ENCODE measurements at regions not wholly inside any gene's neighbourhood (a gene's known extent, or its start where the extent isn't known, plus 50 kb on each side); places are given as distances from the start of the nearest gene placed in this dataset.

GRCh38 chr6:97885325-97885724 lies 602.3 kb upstream of the MMS22L start:
- Histone ChIP-seq H3K36me3 (ENCODE audit: control insufficient read depth, insufficient read depth, low read length) (no peaks in the 10 kb centered on the region), H3K4me3 (ENCODE audit: low read depth, low read length) (no peak overlapping the region), H3K4me1 (ENCODE audit: control insufficient read depth, insufficient read depth, low read length) (no peaks in the 10 kb centered on the region), H3K27ac (ENCODE audit: low read depth, low read length) (no peak overlapping the region), H3K9me3 (ENCODE audit: control insufficient read depth, insufficient read depth, low read length) (no peaks in the 10 kb centered on the region), H3K27me3 (ENCODE audit: control insufficient read depth, insufficient read depth, low read length) (no peaks in the 10 kb centered on the region)
- peak in 2 of 6 donors; percentile 9 to 82 for DNase-seq (ENCODE audit: low read depth in 4 of 6, low spot score in 6 of 6)
- WGBS (ENCODE audit: insufficient coverage) = 61% methylated on average over 4 of the region's 7 CpGs

GRCh38 chr6:97885828-97886227 lies 602.8 kb upstream of the MMS22L start:
- H3K9me3 ChIP-seq (ENCODE audit: control insufficient read depth, insufficient read depth, low read length) = no peaks in the 10 kb centered on the region
- 60% methylated on average over 4 of the region's 4 CpGs for WGBS (ENCODE audit: insufficient coverage)
- no peaks in the 10 kb centered on the region for H3K4me1 ChIP-seq (ENCODE audit: control insufficient read depth, insufficient read depth, low read length)
- H3K4me3 ChIP-seq (ENCODE audit: low read depth, low read length) = no peak overlapping the region
- no peak overlapping the region for H3K27ac ChIP-seq (ENCODE audit: low read depth, low read length)
- H3K27me3 ChIP-seq (ENCODE audit: control insufficient read depth, insufficient read depth, low read length) = no peaks in the 10 kb centered on the region
- no peaks in the 10 kb centered on the region for H3K36me3 ChIP-seq (ENCODE audit: control insufficient read depth, insufficient read depth, low read length)
- peak in 2 of 6 donors; percentile 11 to 68 for DNase-seq (ENCODE audit: low read depth in 4 of 6, low spot score in 6 of 6)

GRCh38 chr6:97901531-97901930 lies 618.5 kb upstream of the MMS22L start:
- no peaks in the 10 kb centered on the region for H3K9me3 ChIP-seq (ENCODE audit: control insufficient read depth, insufficient read depth, low read length)
- no peak overlapping the region for H3K4me3 ChIP-seq (ENCODE audit: low read depth, low read length)
- WGBS (ENCODE audit: insufficient coverage) = no CpG with 5 or more reads among the region's 1 CpG
- no peaks in the 10 kb centered on the region for H3K4me1 ChIP-seq (ENCODE audit: control insufficient read depth, insufficient read depth, low read length)
- no peaks in the 10 kb centered on the region for H3K36me3 ChIP-seq (ENCODE audit: control insufficient read depth, insufficient read depth, low read length)
- no peak for DNase-seq (ENCODE audit: low read depth in 4 of 6, low spot score in 6 of 6)
- no peaks in the 10 kb centered on the region for H3K27me3 ChIP-seq (ENCODE audit: control insufficient read depth, insufficient read depth, low read length)
- no peak overlapping the region for H3K27ac ChIP-seq (ENCODE audit: low read depth, low read length)

GRCh38 chr6:97909380-97909779 lies 626.4 kb upstream of the MMS22L start:
- Histone ChIP-seq H3K9me3 (ENCODE audit: control insufficient read depth, insufficient read depth, low read length) (no peaks in the 10 kb centered on the region), H3K27ac (ENCODE audit: low read depth, low read length) (no peak overlapping the region), H3K4me1 (ENCODE audit: control insufficient read depth, insufficient read depth, low read length) (no peaks in the 10 kb centered on the region), H3K36me3 (ENCODE audit: control insufficient read depth, insufficient read depth, low read length) (no peaks in the 10 kb centered on the region), H3K4me3 (ENCODE audit: low read depth, low read length) (no peak overlapping the region), H3K27me3 (ENCODE audit: control insufficient read depth, insufficient read depth, low read length) (no peaks in the 10 kb centered on the region)
- no peak for DNase-seq (ENCODE audit: low read depth in 4 of 6, low spot score in 6 of 6)
- WGBS (ENCODE audit: insufficient coverage) = 81% methylated on average over 4 of the region's 5 CpGs

GRCh38 chr6:97913721-97914120 lies 630.7 kb upstream of the MMS22L start:
- Histone ChIP-seq H3K27me3 (ENCODE audit: control insufficient read depth, insufficient read depth, low read length) (no peaks in the 10 kb centered on the region), H3K4me3 (ENCODE audit: low read depth, low read length) (no peak overlapping the region), H3K9me3 (ENCODE audit: control insufficient read depth, insufficient read depth, low read length) (no peaks in the 10 kb centered on the region), H3K27ac (ENCODE audit: low read depth, low read length) (no peak overlapping the region), H3K4me1 (ENCODE audit: control insufficient read depth, insufficient read depth, low read length) (no peaks in the 10 kb centered on the region), H3K36me3 (ENCODE audit: control insufficient read depth, insufficient read depth, low read length) (no peaks in the 10 kb centered on the region)
- WGBS (ENCODE audit: insufficient coverage) = no CpG with 5 or more reads among the region's 1 CpG
- DNase-seq (ENCODE audit: low read depth in 4 of 6, low spot score in 6 of 6) = no peak

- H3K36me3 ChIP-seq (ENCODE audit: control insufficient read depth, insufficient read depth, low read length) = no peaks in the 10 kb centered on the region
- H3K4me1 ChIP-seq (ENCODE audit: control insufficient read depth, insufficient read depth, low read length) = no peaks in the 10 kb centered on the region
- H3K27me3 ChIP-seq (ENCODE audit: control insufficient read depth, insufficient read depth, low read length) = no peaks in the 10 kb centered on the region
- no CpG with 5 or more reads among the region's 5 CpGs for whole genome bisulfite sequencing (ENCODE audit: insufficient coverage)
- no peak overlapping the region for H3K27ac ChIP-seq (ENCODE audit: low read depth, low read length)
- DNase-seq (ENCODE audit: low read depth in 4 of 6, low spot score in 6 of 6) = peak in 1 of 6 donors; percentile 63
- H3K4me3 ChIP-seq (ENCODE audit: low read depth, low read length) = no peak overlapping the region
- H3K9me3 ChIP-seq (ENCODE audit: control insufficient read depth, insufficient read depth, low read length) = no peaks in the 10 kb centered on the region
These were observed 631.9 kb upstream of the MMS22L start for GRCh38 chr6:97914912-97915311.

- Histone ChIP-seq H3K36me3 (ENCODE audit: control insufficient read depth, insufficient read depth, low read length) (no peaks in the 10 kb centered on the region), H3K27ac (ENCODE audit: low read depth, low read length) (no peak overlapping the region), H3K27me3 (ENCODE audit: control insufficient read depth, insufficient read depth, low read length) (no peaks in the 10 kb centered on the region), H3K9me3 (ENCODE audit: control insufficient read depth, insufficient read depth, low read length) (no peaks in the 10 kb centered on the region), H3K4me3 (ENCODE audit: low read depth, low read length) (no peak overlapping the region), H3K4me1 (ENCODE audit: control insufficient read depth, insufficient read depth, low read length) (no peaks in the 10 kb centered on the region)
- no peak for DNase-seq (ENCODE audit: low read depth in 4 of 6, low spot score in 6 of 6)
- WGBS (ENCODE audit: insufficient coverage) = 40% methylated on average over 1 of the region's 2 CpGs
These were observed 632.5 kb upstream of the MMS22L start for GRCh38 chr6:97915537-97915936.

GRCh38 chr6:97917369-97917768 lies 634.4 kb upstream of the MMS22L start:
- no peaks in the 10 kb centered on the region for H3K4me1 ChIP-seq (ENCODE audit: control insufficient read depth, insufficient read depth, low read length)
- no peak for DNase-seq (ENCODE audit: low read depth in 4 of 6, low spot score in 6 of 6)
- H3K27ac ChIP-seq (ENCODE audit: low read depth, low read length) = no peak overlapping the region
- 92% methylated on average over 1 of the region's 1 CpG for WGBS (ENCODE audit: insufficient coverage)
- H3K36me3 ChIP-seq (ENCODE audit: control insufficient read depth, insufficient read depth, low read length) = no peaks in the 10 kb centered on the region
- no peaks in the 10 kb centered on the region for H3K9me3 ChIP-seq (ENCODE audit: control insufficient read depth, insufficient read depth, low read length)
- no peaks in the 10 kb centered on the region for H3K27me3 ChIP-seq (ENCODE audit: control insufficient read depth, insufficient read depth, low read length)
- H3K4me3 ChIP-seq (ENCODE audit: low read depth, low read length) = no peak overlapping the region

GRCh38 chr6:97919046-97919445 lies 636.0 kb upstream of the MMS22L start:
- Histone ChIP-seq H3K27ac (ENCODE audit: low read depth, low read length) (no peak overlapping the region), H3K4me1 (ENCODE audit: control insufficient read depth, insufficient read depth, low read length) (no peaks in the 10 kb centered on the region), H3K9me3 (ENCODE audit: control insufficient read depth, insufficient read depth, low read length) (no peaks in the 10 kb centered on the region), H3K27me3 (ENCODE audit: control insufficient read depth, insufficient read depth, low read length) (no peaks in the 10 kb centered on the region), H3K4me3 (ENCODE audit: low read depth, low read length) (no peak overlapping the region), H3K36me3 (ENCODE audit: control insufficient read depth, insufficient read depth, low read length) (no peaks in the 10 kb centered on the region)
- no CpG with 5 or more reads among the region's 3 CpGs for WGBS (ENCODE audit: insufficient coverage)
- no peak for DNase-seq (ENCODE audit: low read depth in 4 of 6, low spot score in 6 of 6)

- no peaks in the 10 kb centered on the region for H3K9me3 ChIP-seq (ENCODE audit: control insufficient read depth, insufficient read depth, low read length)
- DNase-seq (ENCODE audit: low read depth in 4 of 6, low spot score in 6 of 6) = peak in 3 of 6 donors; percentile 7 to 82 (median 37)
These were observed 636.6 kb upstream of the MMS22L start for GRCh38 chr6:97919631-97920030.

More at GRCh38 chr6:97919631-97920030, 636.6 kb upstream of the MMS22L start:
- Histone ChIP-seq H3K27me3 (ENCODE audit: control insufficient read depth, insufficient read depth, low read length) (no peaks in the 10 kb centered on the region), H3K36me3 (ENCODE audit: control insufficient read depth, insufficient read depth, low read length) (no peaks in the 10 kb centered on the region), H3K27ac (ENCODE audit: low read depth, low read length) (no peak overlapping the region), H3K4me3 (ENCODE audit: low read depth, low read length) (no peak overlapping the region), H3K4me1 (ENCODE audit: control insufficient read depth, insufficient read depth, low read length) (no peaks in the 10 kb centered on the region)

All from spinal cord (tissue), 9 donors.